ENCODE measurements at regions not wholly inside any gene's neighbourhood (a gene's known extent, or its start where the extent isn't known, plus 50 kb on each side); places are given as distances from the start of the nearest gene placed in this dataset.
"Not testable (repeated sequence)": the region's sequence is repeated elsewhere in the genome, so short reads cannot be mapped to it uniquely, and the experiment has no call there.

DNA sequence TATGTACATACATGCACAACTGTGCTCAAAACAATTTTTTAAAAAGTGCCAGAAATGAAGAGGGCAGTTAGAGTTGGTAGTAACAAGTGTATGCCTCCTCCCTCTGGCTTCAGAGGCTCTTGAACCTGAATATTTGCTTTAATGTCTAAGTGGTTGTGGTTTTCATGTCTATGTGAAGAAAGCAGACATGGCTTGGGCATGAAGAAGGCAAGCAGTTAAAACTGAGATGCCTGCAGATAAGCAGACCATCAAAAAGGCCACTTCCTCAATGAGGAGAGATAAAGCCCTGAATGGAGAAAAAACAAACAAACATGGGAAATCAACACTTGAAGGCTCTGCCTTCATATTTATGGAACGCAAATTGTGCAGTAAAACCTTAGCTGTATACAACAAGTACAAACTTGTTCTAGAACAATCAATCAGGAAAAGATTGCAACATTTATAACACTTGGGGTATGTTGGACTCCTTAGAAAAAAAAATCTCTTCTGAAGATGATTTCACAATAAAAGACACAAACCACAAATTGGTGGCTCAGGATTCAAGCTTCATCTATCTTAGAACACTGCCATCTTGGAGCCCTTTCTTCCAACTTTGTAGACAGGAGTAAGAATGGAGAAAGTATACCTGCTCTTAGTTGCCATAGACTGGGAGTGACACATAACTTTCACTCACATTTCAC lies 52.7 kb upstream of the PLA2G4A start:
- no peaks in the 10 kb centered on the region for H3K9me3 Mint-ChIP-seq
- no peaks in the 10 kb centered on the region for H3K36me3 Mint-ChIP-seq (ENCODE audit: insufficient read depth)
- H3K4me3 Mint-ChIP-seq: no peak overlapping the region
- no peak for DNase-seq
- H3K4me1 Mint-ChIP-seq (ENCODE audit: low read depth): no peaks in the 10 kb centered on the region
- ATAC-seq: no peak
- H3K27me3 Mint-ChIP-seq (ENCODE audit: low read depth): no peaks in the 10 kb centered on the region

DNA sequence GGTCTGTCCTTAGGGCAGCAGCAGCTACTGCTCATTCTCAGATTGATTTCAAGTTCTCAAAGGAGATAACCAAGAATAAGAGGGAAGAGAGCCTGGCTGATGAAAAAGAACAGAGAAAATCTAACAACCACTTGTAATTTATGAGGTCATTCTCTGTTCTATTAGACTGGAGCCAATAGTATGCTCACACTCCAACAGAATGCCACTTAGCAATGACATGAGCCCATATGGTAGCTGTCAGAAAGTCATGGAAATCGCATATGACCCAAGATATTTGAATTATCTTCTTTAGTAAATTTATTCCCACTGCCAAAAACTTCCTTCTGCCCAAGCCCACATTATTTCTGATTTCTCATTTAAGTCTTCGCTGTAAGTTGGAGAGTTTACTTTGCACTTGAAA lies 53.7 kb upstream of the PLA2G4A start:
- Mint-ChIP-seq H3K36me3 (ENCODE audit: insufficient read depth) (no peaks in the 10 kb centered on the region), H3K27me3 (ENCODE audit: low read depth) (no peaks in the 10 kb centered on the region), H3K4me3 (no peak overlapping the region), H3K4me1 (ENCODE audit: low read depth) (no peaks in the 10 kb centered on the region), H3K9me3 (no peaks in the 10 kb centered on the region)
- ATAC-seq (no peak), DNase-seq (no peak)

DNA sequence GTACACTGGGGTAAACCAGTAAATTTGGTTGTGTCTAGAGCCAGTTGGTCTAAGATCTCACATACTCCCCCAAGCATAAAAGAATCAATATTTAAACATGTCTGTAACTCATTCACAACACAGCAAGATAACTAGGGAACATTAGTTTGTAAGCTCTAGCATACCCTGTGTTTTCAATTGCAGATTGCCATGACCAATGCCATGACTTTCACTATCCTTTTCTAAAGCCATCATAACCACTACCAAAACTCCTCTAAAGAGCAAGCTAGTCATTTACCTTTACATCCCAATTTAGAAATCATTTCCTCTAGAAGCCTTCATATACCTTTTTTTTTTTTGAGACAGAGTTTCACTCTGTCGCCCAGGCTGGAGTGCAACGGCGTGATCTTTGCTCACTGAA lies 56.5 kb upstream of the PLA2G4A start:
- Mint-ChIP-seq H3K4me1 (ENCODE audit: low read depth) (no peaks in the 10 kb centered on the region), H3K36me3 (ENCODE audit: insufficient read depth) (no peaks in the 10 kb centered on the region), H3K4me3 (no peak overlapping the region), H3K27me3 (ENCODE audit: low read depth) (no peaks in the 10 kb centered on the region), H3K9me3 (no peaks in the 10 kb centered on the region)
- no peak for ATAC-seq
- no peak for DNase-seq

DNA sequence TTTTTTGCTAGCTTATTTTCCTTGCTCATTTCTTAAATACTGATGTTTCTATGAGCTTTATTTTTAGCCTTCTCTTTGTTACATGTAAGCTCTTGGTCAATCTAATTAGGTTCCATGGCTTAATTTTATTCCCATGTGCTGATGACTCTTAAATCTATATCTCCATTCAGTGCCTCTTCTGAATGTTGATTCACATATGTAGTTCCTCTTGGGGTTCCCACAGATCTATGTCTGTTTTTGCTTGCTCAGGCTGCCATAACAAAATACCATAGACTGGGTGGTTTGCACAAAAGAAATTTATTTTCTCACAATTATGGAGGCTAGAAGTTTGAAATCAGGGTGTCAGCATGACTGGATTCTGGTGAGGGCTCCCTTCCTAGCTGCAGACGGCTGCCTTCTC lies 58.3 kb upstream of the PLA2G4A start:
- H3K4me1 Mint-ChIP-seq (ENCODE audit: low read depth): no peaks in the 10 kb centered on the region

DNA sequence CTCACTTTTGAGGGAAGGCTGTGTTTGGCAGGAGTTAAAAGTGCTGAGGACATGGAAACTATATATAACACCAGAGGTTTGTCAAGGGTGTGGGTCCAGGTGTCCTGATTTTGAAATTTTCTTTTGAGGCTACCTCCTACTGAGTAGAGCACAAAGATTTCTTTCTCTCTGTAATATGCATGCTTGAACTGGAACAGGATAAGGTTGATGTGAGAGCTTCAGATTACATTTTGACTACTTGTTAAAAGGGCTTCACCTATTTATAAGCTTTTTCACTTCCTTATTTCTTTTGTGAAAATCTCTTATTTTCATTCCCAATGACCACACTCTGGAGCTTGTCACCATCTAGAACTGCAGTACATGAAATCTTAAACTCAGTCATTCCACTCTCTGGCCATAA lies 59.8 kb upstream of the PLA2G4A start:
- no peak for DNase-seq
- H3K27me3 Mint-ChIP-seq (ENCODE audit: low read depth): no peaks in the 10 kb centered on the region

More for the DNA sequence above, 58.3 kb upstream of the PLA2G4A start:
- H3K9me3 Mint-ChIP-seq: no peaks in the 10 kb centered on the region
- no peaks in the 10 kb centered on the region for H3K27me3 Mint-ChIP-seq (ENCODE audit: low read depth)
- DNase-seq (no peak), ATAC-seq (no peak)
- no peaks in the 10 kb centered on the region for H3K36me3 Mint-ChIP-seq (ENCODE audit: insufficient read depth)
- no peak overlapping the region for H3K4me3 Mint-ChIP-seq

DNA sequence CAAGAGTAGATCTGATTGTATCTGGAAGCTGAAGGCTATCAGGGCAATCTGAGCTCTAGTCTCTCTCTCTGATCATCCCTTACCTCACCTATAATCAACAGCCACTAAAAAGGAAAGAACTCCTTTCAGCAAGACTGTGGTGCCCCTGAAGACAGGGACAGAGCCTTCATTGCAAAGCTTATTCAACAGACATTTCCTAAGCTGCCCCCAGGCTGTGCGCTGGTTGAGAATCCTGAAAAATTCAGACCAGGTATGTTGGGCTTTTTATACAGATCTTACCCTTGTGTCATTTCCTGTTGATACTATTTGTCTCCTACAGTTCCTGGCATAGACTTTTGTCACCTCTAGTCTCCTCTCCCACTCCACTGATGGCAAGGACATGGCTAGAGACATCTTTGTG lies 63.3 kb upstream of the PLA2G4A start:
- no peaks in the 10 kb centered on the region for H3K9me3 Mint-ChIP-seq
- no peaks in the 10 kb centered on the region for H3K4me1 Mint-ChIP-seq (ENCODE audit: low read depth)
- no peak for DNase-seq
- H3K4me3 Mint-ChIP-seq: no peak overlapping the region
- H3K36me3 Mint-ChIP-seq (ENCODE audit: insufficient read depth): no peaks in the 10 kb centered on the region
- no peak for ATAC-seq
- no peaks in the 10 kb centered on the region for H3K27me3 Mint-ChIP-seq (ENCODE audit: low read depth)

More for the DNA sequence above, 59.8 kb upstream of the PLA2G4A start:
- no peaks in the 10 kb centered on the region for H3K4me1 Mint-ChIP-seq (ENCODE audit: low read depth)
- H3K9me3 Mint-ChIP-seq: no peaks in the 10 kb centered on the region
- H3K36me3 Mint-ChIP-seq (ENCODE audit: insufficient read depth): no peaks in the 10 kb centered on the region
- no peak for ATAC-seq
- no peak overlapping the region for H3K4me3 Mint-ChIP-seq

DNA sequence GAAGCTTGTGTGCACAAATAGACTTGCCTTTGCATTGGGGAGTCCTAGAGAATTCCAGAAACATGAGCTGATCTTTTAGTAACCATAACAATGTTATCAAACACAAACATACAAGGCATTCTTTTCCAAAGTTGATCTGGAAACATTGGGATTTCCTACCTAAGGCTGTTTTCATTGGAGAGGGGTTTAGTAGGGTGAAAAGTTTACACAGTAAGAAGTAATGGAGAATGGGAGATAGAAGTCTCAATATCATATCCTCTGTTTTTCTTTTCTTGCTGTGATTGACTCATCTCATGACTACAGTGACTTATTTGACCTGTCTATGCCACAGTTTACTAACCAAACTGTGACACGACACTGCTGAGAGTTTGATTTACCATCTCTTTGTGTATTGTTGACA lies 65.6 kb upstream of the PLA2G4A start:
- H3K36me3 Mint-ChIP-seq (ENCODE audit: insufficient read depth): no peaks in the 10 kb centered on the region
- no peaks in the 10 kb centered on the region for H3K4me1 Mint-ChIP-seq (ENCODE audit: low read depth)
- H3K9me3 Mint-ChIP-seq: no peaks in the 10 kb centered on the region
- no peak for DNase-seq
- no peaks in the 10 kb centered on the region for H3K27me3 Mint-ChIP-seq (ENCODE audit: low read depth)
- ATAC-seq: no peak
- no peak overlapping the region for H3K4me3 Mint-ChIP-seq

DNA sequence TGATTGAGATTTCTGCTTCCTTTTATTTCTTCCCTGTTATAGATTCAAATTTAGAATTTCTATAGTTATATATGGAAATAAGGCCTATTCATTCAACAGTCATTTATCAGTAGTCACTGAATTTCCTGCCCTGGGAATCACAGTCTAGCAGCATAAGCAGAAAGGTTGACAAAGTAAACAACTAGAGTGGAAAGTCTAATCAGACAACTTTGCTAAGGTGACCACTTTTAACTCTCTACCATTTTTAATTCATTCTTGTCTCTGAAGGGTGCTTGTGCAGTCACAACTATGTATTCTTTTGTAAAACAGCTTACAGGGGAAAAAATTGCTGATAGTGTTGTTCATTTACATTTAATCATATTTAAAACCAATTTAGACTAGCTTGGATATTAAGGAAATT lies 66.1 kb upstream of the PLA2G4A start:
- no peaks in the 10 kb centered on the region for H3K36me3 Mint-ChIP-seq (ENCODE audit: insufficient read depth)
- ATAC-seq (no peak), DNase-seq (no peak)
- H3K27me3 Mint-ChIP-seq (ENCODE audit: low read depth): no peaks in the 10 kb centered on the region
- no peaks in the 10 kb centered on the region for H3K4me1 Mint-ChIP-seq (ENCODE audit: low read depth)
- H3K4me3 Mint-ChIP-seq: no peak overlapping the region
- no peaks in the 10 kb centered on the region for H3K9me3 Mint-ChIP-seq

DNA sequence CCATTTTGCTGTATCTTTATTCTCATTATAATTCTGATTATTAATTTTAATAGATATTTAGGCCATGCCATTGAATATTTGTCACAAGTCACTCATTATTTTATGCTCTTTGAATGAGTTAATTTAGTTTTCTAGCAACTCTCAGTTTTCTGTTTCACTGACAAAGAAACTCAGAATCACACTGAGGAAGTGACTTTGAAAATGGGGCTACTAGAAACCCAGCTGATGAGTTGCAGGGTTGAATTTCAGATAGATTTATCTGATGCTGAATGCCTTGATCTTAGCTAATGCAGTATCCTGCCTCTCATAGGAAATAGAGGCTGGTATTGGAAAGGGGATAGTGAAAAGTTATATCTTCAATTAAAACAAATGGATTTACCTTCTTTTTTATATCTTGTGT lies 67.4 kb upstream of the PLA2G4A start:
- Mint-ChIP-seq H3K36me3 (ENCODE audit: insufficient read depth) (no peaks in the 10 kb centered on the region), H3K4me3 (no peak overlapping the region), H3K9me3 (no peaks in the 10 kb centered on the region), H3K27me3 (ENCODE audit: low read depth) (no peaks in the 10 kb centered on the region), H3K4me1 (ENCODE audit: low read depth) (no peaks in the 10 kb centered on the region)
- ATAC-seq: no peak
- DNase-seq: no peak

DNA sequence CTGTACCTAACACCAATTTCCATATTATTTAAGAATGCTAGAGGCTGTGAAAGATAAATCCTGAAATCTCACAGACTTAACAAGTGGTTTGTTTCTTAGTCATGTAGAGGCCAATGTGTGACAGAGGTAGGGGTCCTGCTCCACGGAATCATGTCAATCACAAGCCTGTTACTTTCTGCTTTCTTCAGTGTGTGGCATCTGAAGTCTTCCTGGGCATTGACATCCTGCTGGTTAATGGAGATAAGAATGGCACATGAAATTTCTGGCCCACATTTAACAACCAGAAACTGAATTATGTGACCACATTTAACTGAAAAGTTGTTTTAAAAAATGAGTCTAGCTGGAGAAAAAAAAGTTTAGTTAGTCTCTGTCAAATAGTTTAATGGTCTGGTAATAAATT lies 68.3 kb upstream of the PLA2G4A start:
- H3K9me3 Mint-ChIP-seq: no peaks in the 10 kb centered on the region
- no peaks in the 10 kb centered on the region for H3K27me3 Mint-ChIP-seq (ENCODE audit: low read depth)
- no peaks in the 10 kb centered on the region for H3K36me3 Mint-ChIP-seq (ENCODE audit: insufficient read depth)
- H3K4me1 Mint-ChIP-seq (ENCODE audit: low read depth): no peaks in the 10 kb centered on the region
- DNase-seq (no peak), ATAC-seq (no peak)
- H3K4me3 Mint-ChIP-seq: no peak overlapping the region

DNA sequence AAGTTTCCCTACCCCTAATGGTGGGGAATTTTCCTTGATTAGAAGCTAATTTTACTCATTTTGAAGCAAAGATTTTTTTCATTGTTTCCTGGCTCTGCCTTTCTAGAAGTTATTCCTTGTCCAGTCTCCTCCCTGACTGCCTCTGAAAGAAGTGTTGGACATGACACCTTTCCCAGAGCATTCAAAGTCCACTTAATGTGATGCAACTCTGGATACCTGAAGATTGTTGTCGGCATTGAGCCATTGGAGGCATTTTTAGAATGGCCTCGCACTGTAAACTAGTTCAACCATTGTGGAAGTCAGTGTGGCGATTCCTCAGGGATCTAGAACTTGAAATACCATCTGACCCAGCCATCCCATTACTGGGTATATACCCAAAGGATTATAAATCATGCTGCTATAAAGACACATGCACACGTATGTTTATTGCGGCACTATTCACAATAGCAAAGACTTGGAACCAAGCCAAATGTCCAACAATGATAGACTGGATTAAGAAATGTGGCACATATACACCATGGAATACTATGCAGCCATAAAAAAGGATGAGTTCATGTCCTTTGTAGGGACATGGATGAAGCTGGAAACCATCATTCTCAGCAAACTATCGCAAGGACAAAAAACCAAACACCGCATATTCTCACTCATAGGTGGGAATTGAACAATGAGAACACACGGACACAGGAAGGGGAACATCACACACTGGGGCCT lies 69.7 kb upstream of the PLA2G4A start:
- not testable (repeated sequence) for H3K4me3 Mint-ChIP-seq; H3K27me3 Mint-ChIP-seq (ENCODE audit: low read depth); H3K36me3 Mint-ChIP-seq (ENCODE audit: insufficient read depth); ATAC-seq; DNase-seq; H3K4me1 Mint-ChIP-seq (ENCODE audit: low read depth); H3K9me3 Mint-ChIP-seq

DNA sequence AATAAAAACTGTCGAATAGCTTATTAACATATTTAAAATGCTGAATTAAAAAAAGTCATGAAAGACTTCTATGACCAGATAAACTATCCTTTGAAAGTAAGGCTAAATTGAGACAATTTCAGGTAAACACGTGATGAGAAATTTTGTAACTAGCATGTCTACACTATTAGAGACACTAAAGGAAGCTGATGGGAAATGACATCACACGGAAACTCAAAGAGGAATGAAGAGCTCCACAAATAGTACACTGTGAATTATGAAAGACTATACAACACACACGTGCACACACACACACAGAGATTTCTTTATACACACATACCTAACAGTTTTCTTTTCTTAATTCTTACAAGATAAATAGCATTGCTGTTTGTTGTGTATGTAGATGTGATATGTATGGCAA lies 70.9 kb upstream of the PLA2G4A start:
- Mint-ChIP-seq H3K4me1 (ENCODE audit: low read depth) (no peaks in the 10 kb centered on the region), H3K9me3 (no peaks in the 10 kb centered on the region), H3K36me3 (ENCODE audit: insufficient read depth) (no peaks in the 10 kb centered on the region), H3K27me3 (ENCODE audit: low read depth) (no peaks in the 10 kb centered on the region), H3K4me3 (no peak overlapping the region)
- no peak for ATAC-seq
- DNase-seq: no peak

DNA sequence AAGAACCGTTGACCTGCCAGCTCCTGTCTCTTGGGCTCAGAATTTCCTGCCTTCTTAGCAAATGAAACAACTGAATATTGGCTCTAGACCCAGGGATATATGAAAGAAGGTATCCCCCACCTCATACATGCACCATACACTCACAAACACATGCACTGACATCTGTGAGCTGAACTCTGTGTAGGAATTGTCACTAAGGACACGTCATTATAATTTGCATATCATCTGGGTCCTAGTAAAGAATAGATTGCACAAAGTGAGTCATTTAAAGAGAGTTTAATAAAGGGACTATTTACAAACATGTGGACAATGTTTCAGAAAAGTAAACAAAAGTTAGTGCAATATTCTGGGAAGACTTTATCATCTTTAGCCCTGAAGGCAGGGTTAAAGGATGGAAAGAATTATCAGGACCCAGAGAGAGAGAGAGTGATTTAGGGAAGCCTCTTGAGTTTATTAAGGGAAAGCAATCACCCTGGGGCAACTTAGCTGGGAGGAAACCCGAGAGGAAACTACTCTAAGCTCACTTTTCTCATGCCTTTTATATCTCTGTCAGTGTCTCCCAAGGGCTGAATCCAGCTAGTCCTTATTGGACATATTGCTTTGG lies 74.1 kb upstream of the PLA2G4A start:
- ATAC-seq: no peak
- no peaks in the 10 kb centered on the region for H3K9me3 Mint-ChIP-seq

DNA sequence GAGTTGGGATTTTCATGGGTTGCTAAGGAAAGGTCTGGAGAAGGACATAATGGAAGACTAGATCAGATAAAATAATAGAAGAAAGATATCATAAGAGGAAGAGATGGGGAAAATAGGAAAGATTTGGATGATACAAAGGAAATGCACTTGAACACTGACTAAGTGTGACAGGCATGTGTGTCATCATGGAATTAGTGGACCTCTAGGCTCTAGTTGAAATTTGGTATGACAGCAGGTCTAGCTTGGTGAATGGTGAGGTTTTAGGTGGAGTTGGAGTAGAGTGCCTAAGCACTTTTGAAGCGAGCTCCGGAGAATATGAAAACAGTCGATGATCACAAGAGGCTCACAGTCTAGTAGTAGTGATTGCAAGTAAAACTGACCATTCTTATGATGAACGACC lies 73.0 kb upstream of the PTGS2 start:
- DNase-seq: no peak
- Mint-ChIP-seq H3K4me3 (no peak overlapping the region), H3K27me3 (ENCODE audit: low read depth) (peaks cover 2% of the 10 kb centered on the region), H3K9me3 (no peaks in the 10 kb centered on the region), H3K4me1 (ENCODE audit: low read depth) (no peaks in the 10 kb centered on the region), H3K36me3 (ENCODE audit: insufficient read depth) (no peaks in the 10 kb centered on the region)
- ATAC-seq: no peak

More for the DNA sequence above, 74.1 kb upstream of the PLA2G4A start:
- DNase-seq: no peak
- H3K27me3 Mint-ChIP-seq (ENCODE audit: low read depth): peaks cover 2% of the 10 kb centered on the region
- H3K4me3 Mint-ChIP-seq: no peak overlapping the region
- H3K4me1 Mint-ChIP-seq (ENCODE audit: low read depth): no peaks in the 10 kb centered on the region
- no peaks in the 10 kb centered on the region for H3K36me3 Mint-ChIP-seq (ENCODE audit: insufficient read depth)

DNA sequence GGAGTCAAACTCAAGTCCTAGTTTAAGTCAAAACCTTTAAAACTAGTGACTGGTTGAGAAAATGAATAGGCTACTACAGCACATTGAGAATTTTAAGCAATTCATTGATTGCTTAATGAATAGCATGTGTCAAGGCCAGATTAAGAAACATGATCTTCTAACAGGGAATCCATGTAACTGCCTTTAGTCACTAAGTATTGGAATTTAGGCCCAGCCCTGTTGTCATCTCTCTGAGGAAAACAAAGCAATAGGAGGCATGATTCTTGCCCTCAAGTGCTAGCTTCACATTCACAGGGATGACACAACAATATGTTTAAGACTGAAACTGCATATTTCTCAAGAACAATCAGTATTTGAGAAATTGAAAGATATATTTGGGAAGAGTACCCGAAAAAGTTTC lies 70.0 kb upstream of the PTGS2 start:
- Mint-ChIP-seq H3K9me3 (no peaks in the 10 kb centered on the region), H3K4me3 (no peak overlapping the region), H3K36me3 (ENCODE audit: insufficient read depth) (no peaks in the 10 kb centered on the region), H3K27me3 (ENCODE audit: low read depth) (peaks cover 2% of the 10 kb centered on the region), H3K4me1 (ENCODE audit: low read depth) (no peaks in the 10 kb centered on the region)
- ATAC-seq: no peak
- no peak for DNase-seq
